ENCODE measurements at regions not wholly inside any gene's neighbourhood (a gene's known extent, or its start where the extent isn't known, plus 50 kb on each side); places are given as distances from the start of the nearest gene placed in this dataset.

DNA sequence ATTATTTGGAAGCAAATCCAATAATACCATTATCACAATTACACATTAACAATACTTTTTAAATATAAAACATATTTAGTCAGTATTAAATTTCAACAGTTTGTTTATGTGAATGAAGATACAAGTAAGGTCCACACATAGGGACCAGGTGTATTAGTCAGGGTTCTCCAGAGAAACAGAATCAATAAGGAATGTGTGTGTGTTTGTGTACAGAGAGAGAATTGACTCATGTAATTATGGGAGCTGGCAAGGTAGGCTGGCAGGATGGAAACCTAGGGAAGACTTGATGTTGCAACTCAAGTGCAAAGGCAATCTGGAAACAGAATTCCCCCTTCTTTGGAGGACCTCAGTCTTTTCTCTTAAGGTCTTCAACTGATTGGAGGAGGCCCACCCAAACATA, 123.2 kb upstream of the OTX2 start:
- dilution Hi-C loops (cut with MboI; ENCODE audit: extremely low pct_ligation_motif_present, low sequenced_read_pairs) (no loop called here), intact Hi-C loops (cut with micrococcal nuclease) (no loop called here)
- TF ChIP-seq GATA2 (IDR thresholded peaks at IDR 0.05; ENCODE audit: insufficient read depth, insufficient read length, low read depth, low read length): no peak
- H3K27ac ChIP-seq (ENCODE audit: insufficient read depth, low read depth, low read length): no peak overlapping the region
- no peak overlapping the region for H3K4me3 ChIP-seq (replicated peaks in 1 of 3; ENCODE audit: insufficient read depth in 1 of 3, low read depth in 1 of 3, low read length in 3 of 3)
- H3K36me3 ChIP-seq (ENCODE audit: control insufficient read depth in 2 of 2, extremely low read depth in 1 of 2, insufficient read depth in 2 of 2, low read length in 2 of 2): no peaks in the 10 kb centered on the region
- DNase-seq (ENCODE audit: low read depth, low spot score): no peak
- no peak overlapping the region for H3K4me2 ChIP-seq (ENCODE audit: insufficient read depth, low read length)
- H2AFZ ChIP-seq (ENCODE audit: low read depth, low read length): no peak overlapping the region
- H3K4me1 ChIP-seq (ENCODE audit: control insufficient read depth, extremely low read depth, insufficient read depth, low read length): no peaks in the 10 kb centered on the region
- POLR2A ChIA-PET: no interaction called here
- no peak for FAIRE-seq
- H3K27me3 ChIP-seq (ENCODE audit: control insufficient read depth in 2 of 2, insufficient read depth in 2 of 2, low read length in 2 of 2): no peaks in the 10 kb centered on the region
- no peak overlapping the region for H3K9ac ChIP-seq (replicated peaks; ENCODE audit: extremely low read depth, insufficient read depth, low read length)
- no TSS peak for BruUV-seq (replicated peaks)
- no peaks in the 10 kb centered on the region for H3K9me1 ChIP-seq (replicated peaks; ENCODE audit: control insufficient read depth, extremely low read depth, insufficient read depth, low read length)
- no peaks in the 10 kb centered on the region for H3K79me2 ChIP-seq (ENCODE audit: control insufficient read depth, insufficient read depth, low read length)
- no peaks in the 10 kb centered on the region for H3K9me3 ChIP-seq (replicated peaks; ENCODE audit: control insufficient read depth, insufficient read depth, low read length)
- CTCF ChIA-PET: no interaction called here
- H4K20me1 ChIP-seq (replicated peaks; ENCODE audit: control insufficient read depth, extremely low read depth, insufficient read depth, low read length): no peaks in the 10 kb centered on the region

GRCh38 chr14:56918849-56919574, 108.7 kb upstream of the OTX2 start:
- Histone ChIP-seq H3K9me1 (replicated peaks; ENCODE audit: control insufficient read depth, extremely low read depth, insufficient read depth, low read length) (no peaks in the 10 kb centered on the region), H3K36me3 (ENCODE audit: control insufficient read depth in 2 of 2, extremely low read depth in 1 of 2, insufficient read depth in 2 of 2, low read length in 2 of 2) (no peaks in the 10 kb centered on the region), H2AFZ (ENCODE audit: low read depth, low read length) (no peak overlapping the region), H3K27ac (ENCODE audit: insufficient read depth, low read depth, low read length) (no peak overlapping the region), H4K20me1 (replicated peaks; ENCODE audit: control insufficient read depth, extremely low read depth, insufficient read depth, low read length) (no peaks in the 10 kb centered on the region), H3K9me3 (replicated peaks; ENCODE audit: control insufficient read depth, insufficient read depth, low read length) (no peaks in the 10 kb centered on the region), H3K4me3 (replicated peaks in 1 of 3; ENCODE audit: insufficient read depth in 1 of 3, low read depth in 1 of 3, low read length in 3 of 3) (no peak overlapping the region), H3K79me2 (ENCODE audit: control insufficient read depth, insufficient read depth, low read length) (no peaks in the 10 kb centered on the region), H3K4me1 (ENCODE audit: control insufficient read depth, extremely low read depth, insufficient read depth, low read length) (no peaks in the 10 kb centered on the region), H3K27me3 (ENCODE audit: control insufficient read depth in 2 of 2, insufficient read depth in 2 of 2, low read length in 2 of 2) (no peaks in the 10 kb centered on the region), H3K4me2 (ENCODE audit: insufficient read depth, low read length) (no peak overlapping the region), H3K9ac (replicated peaks; ENCODE audit: extremely low read depth, insufficient read depth, low read length) (no peak overlapping the region)
- BruUV-seq (replicated peaks): no TSS peak
- intact Hi-C loops (cut with micrococcal nuclease) (no loop called here), dilution Hi-C loops (cut with MboI; ENCODE audit: extremely low pct_ligation_motif_present, low sequenced_read_pairs) (no loop called here)
- POLR2A ChIA-PET: no interaction called here
- DNase-seq (ENCODE audit: low read depth, low spot score) (no peak), FAIRE-seq (no peak)
- no peak for TF ChIP-seq JUN (IDR thresholded peaks at IDR 0.05; ENCODE audit: borderline replicate concordance, insufficient read depth, insufficient read length, low read depth)
- TF ChIP-seq, protein P1, sequence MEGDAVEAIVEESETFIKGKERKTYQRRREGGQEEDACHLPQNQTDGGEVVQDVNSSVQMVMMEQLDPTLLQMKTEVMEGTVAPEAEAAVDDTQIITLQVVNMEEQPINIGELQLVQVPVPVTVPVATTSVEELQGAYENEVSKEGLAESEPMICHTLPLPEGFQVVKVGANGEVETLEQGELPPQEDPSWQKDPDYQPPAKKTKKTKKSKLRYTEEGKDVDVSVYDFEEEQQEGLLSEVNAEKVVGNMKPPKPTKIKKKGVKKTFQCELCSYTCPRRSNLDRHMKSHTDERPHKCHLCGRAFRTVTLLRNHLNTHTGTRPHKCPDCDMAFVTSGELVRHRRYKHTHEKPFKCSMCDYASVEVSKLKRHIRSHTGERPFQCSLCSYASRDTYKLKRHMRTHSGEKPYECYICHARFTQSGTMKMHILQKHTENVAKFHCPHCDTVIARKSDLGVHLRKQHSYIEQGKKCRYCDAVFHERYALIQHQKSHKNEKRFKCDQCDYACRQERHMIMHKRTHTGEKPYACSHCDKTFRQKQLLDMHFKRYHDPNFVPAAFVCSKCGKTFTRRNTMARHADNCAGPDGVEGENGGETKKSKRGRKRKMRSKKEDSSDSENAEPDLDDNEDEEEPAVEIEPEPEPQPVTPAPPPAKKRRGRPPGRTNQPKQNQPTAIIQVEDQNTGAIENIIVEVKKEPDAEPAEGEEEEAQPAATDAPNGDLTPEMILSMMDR (IDR thresholded peaks at IDR 0.05; ENCODE audit: extremely low read depth in 1 of 2, insufficient read depth in 1 of 2, low read depth in 1 of 2, low read length in 2 of 2): no peak
- no peak for TF ChIP-seq MYC (IDR thresholded peaks at IDR 0.05; ENCODE audit: low read depth, low read length)
- no peak for TF ChIP-seq EZH2 (IDR thresholded peaks at IDR 0.05; ENCODE audit: borderline replicate concordance, low read depth, low read length, severe bottlenecking)
- TF ChIP-seq POLR2A (IDR thresholded peaks at IDR 0.05; ENCODE audit: low read depth, low read length): no peak
- no peak for TF ChIP-seq FOS (IDR thresholded peaks at IDR 0.05; ENCODE audit: borderline replicate concordance, insufficient read depth, low read length)
- TF ChIP-seq GATA2 (IDR thresholded peaks at IDR 0.05; ENCODE audit: insufficient read depth, insufficient read length, low read depth, low read length): no peak
- TF ChIP-seq POLR2AphosphoS5 (IDR thresholded peaks at IDR 0.05; ENCODE audit: insufficient read depth, low read depth, low read length): no peak
- TF ChIP-seq, protein P2, sequence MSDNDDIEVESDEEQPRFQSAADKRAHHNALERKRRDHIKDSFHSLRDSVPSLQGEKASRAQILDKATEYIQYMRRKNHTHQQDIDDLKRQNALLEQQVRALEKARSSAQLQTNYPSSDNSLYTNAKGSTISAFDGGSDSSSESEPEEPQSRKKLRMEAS (IDR thresholded peaks at IDR 0.05; ENCODE audit: insufficient read depth, insufficient read length): no peak
- CTCF ChIA-PET: no interaction called here
